ENCODE measurements at regions not wholly inside any gene's neighbourhood (a gene's known extent, or its start where the extent isn't known, plus 50 kb on each side); places are given as distances from the start of the nearest gene placed in this dataset.

GRCh38 chr12:130101370-130101769, 60.9 kb upstream of the FZD10 start:
- TF ChIP-seq EZH2 (IDR thresholded peaks at IDR 0.05; ENCODE audit: borderline replicate concordance, low read length): no peak
- no peak for TF ChIP-seq CTCF (conservative IDR thresholded peaks at IDR 0.05 in 1 of 2, IDR thresholded peaks at IDR 0.05 in 1 of 2; ENCODE audit: extremely low read depth in 1 of 2, insufficient read depth in 1 of 2, low read depth in 1 of 2, low read length in 2 of 2)
